ENCODE measurements at regions not wholly inside any gene's neighbourhood (a gene's known extent, or its start where the extent isn't known, plus 50 kb on each side); places are given as distances from the start of the nearest gene placed in this dataset.

GRCh38 chr9:99745085-99745484 lies 76.6 kb upstream of the NR4A3 start:
- no peak for TF ChIP-seq REST (IDR thresholded peaks at IDR 0.05; ENCODE audit: insufficient replicate concordance, low read depth)
- TF ChIP-seq CTCF (IDR thresholded peaks at IDR 0.05; ENCODE audit: insufficient read depth, low read length) = no peak
- TF ChIP-seq SPI1 (IDR thresholded peaks at IDR 0.05; ENCODE audit: borderline replicate concordance, low read depth) = no peak

Data from HL-60 (cell line).